OCI-LY7 (cell line): ENCODE measurements at regions not wholly inside any gene's neighbourhood (a gene's known extent, or its start where the extent isn't known, plus 50 kb on each side); places are given as distances from the start of the nearest gene placed in this dataset.

ENCODE experiments used
- BruUV-seq: library from RNA; stranded (reverse); fragments of 400-500 nt; replicated peaks from 2 replicates; lab custom pipeline; 2021; lab: Mats Ljungman, UMichigan
- CTCF ChIA-PET: fragments of 300-600 bp; sonication (Branson Sonifier 250); formaldehyde crosslinking; loops from one replicate; lab custom pipeline; 2022; ENCODE audit warnings: antibody characterized with exemption; ENCODE audit not compliant: unreplicated experiment; lab: Charles Lee
- POLR2A ChIA-PET: fragments of 300-600 bp; sonication (Branson Sonifier 250); formaldehyde crosslinking; loops from one replicate; lab custom pipeline; 2022; ENCODE audit warnings: antibody characterized with exemption; lab: Charles Lee
- DNase-seq: peaks from one replicate; pipeline ENCODE4 v3.0.0-alpha.2; 2015; ENCODE audit warnings: low spot score
- H2AFZ ChIP-seq: fragments of 200-600 bp; sonication (generic), shearing (Covaris generic); 2 replicates; pipeline ENCODE4 v1.6.1; 2014; ENCODE audit warnings: mild to moderate bottlenecking, antibody characterized with exemption, low read length, moderate library complexity
- H3K27ac ChIP-seq: fragments of 200-600 bp; sonication (generic); 2 replicates; pipeline ENCODE4 v1.5.1; 2014; ENCODE audit warnings: mixed run types, low read depth, mild to moderate bottlenecking, moderate library complexity, low read length, inconsistent platforms; ENCODE audit not compliant: poor library complexity, severe bottlenecking
- H3K36me3 ChIP-seq: fragments of 200-600 bp; sonication (generic); 2 replicates; pipeline ENCODE4 v1.6.1; 2014; ENCODE audit warnings: mild to moderate bottlenecking, antibody characterized with exemption, low read length, moderate library complexity, mixed read lengths; ENCODE audit not compliant: insufficient read depth
- H3K4me1 ChIP-seq: fragments of 200-600 bp; sonication (generic); 2 replicates; pipeline ENCODE4 v1.5.1; 2014; ENCODE audit warnings: mild to moderate bottlenecking, low read length; ENCODE audit not compliant: insufficient read depth, poor library complexity, severe bottlenecking
- H3K4me2 ChIP-seq: fragments of 200-600 bp; sonication (generic); 2 replicates; pipeline ENCODE4 v1.6.1; 2014; ENCODE audit warnings: mild to moderate bottlenecking, low read length
- H3K4me3 ChIP-seq: fragments of 200-600 bp; sonication (generic); 2 replicates; pipeline ENCODE4 v1.5.1; 2014; ENCODE audit warnings: mild to moderate bottlenecking, low read depth, low read length; ENCODE audit not compliant: poor library complexity, severe bottlenecking
- H3K79me2 ChIP-seq: fragments of 200-600 bp; sonication (generic); 2 replicates; pipeline ENCODE4 v1.6.1; 2016; ENCODE audit warnings: low read depth, mild to moderate bottlenecking, low read length, moderate library complexity, mixed read lengths; ENCODE audit not compliant: insufficient read depth
- H3K9me2 ChIP-seq: fragments of 200-600 bp; sonication (generic); 2 replicates; pipeline ENCODE4 v1.6.1; 2016; ENCODE audit warnings: mild to moderate bottlenecking, low read length, mixed read lengths; ENCODE audit not compliant: insufficient read depth
- H3K9me3 ChIP-seq: fragments of 200-600 bp; sonication (generic); 2 replicates; pipeline ENCODE4 v1.6.1; 2014; ENCODE audit warnings: mild to moderate bottlenecking, mixed run types, low read length, mixed read lengths
- H4K20me1 ChIP-seq: fragments of 200-600 bp; sonication (generic); 2 replicates; pipeline ENCODE4 v1.6.1; 2014; ENCODE audit warnings: mild to moderate bottlenecking, antibody characterized with exemption, low read length, moderate library complexity, mixed read lengths; ENCODE audit not compliant: insufficient read depth
- CTCF ChIP-seq: fragments of 200-600 bp; sonication (generic); conservative IDR thresholded peaks from 2 replicates; pipeline ENCODE4 v1.5.1; 2014; ENCODE audit warnings: mild to moderate bottlenecking, antibody characterized with exemption, low read length, moderate library complexity, mixed read lengths
- EZH2phosphoT487 ChIP-seq: fragments of 200-600 bp; sonication (generic); IDR thresholded peaks from 2 replicates; pipeline ENCODE4 v1.6.1; 2018; ENCODE audit warnings: low read depth, borderline replicate concordance, mild to moderate bottlenecking, mixed run types, antibody characterized with exemption, low read length, moderate library complexity, mixed read lengths
- intact Hi-C: fragments of 100-400 bp; cut with micrococcal nuclease; formaldehyde crosslinking; loops from one replicate; pipeline ENCODE4 v1.10.0; 2022; ENCODE audit not compliant: unreplicated experiment

DNA sequence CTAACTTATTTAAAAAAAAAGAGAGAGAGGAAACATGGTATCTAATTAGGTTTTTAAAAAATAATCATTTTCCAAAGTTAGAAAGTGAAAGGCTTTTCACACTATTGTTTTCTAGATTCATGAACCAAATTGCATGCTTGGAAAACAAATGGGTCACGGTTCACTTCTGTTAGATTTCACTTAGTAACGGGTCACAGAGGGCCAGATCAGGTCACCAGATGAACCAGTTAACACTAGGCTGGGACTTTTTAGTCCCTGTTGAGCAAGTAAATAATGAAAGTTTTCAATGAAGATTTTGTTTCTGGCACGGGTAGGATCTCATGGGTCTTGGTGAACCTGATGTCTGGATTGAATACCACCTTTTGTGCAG lies 207.2 kb upstream of the RFX3 start:
- H3K9me2 ChIP-seq, result no peaks in the 10 kb centered on the region
- BruUV-seq, result no TSS peak
- no peak for DNase-seq
- no peak for TF ChIP-seq CTCF
- no peak for TF ChIP-seq EZH2phosphoT487
- H3K27ac ChIP-seq, result no peak overlapping the region
- no peak overlapping the region for H3K4me2 ChIP-seq
- H3K79me2 ChIP-seq, result no peaks in the 10 kb centered on the region
- no peak overlapping the region for H2AFZ ChIP-seq
- H3K36me3 ChIP-seq, result no peaks in the 10 kb centered on the region
- intact Hi-C loops, result loop anchor here (5.0 kb wide), 1 partner anchor 464 kb away; no protein-coding TSS in a partner anchor
- CTCF ChIA-PET, result interaction anchor here (1.2 kb wide), 1 partner anchor 42 kb away, joined by 3 read pairs; no protein-coding TSS in a partner anchor
- no peak overlapping the region for H3K4me3 ChIP-seq
- POLR2A ChIA-PET, result interaction anchor here (1.1 kb wide), 1 partner anchor 12 kb away, joined by 4 read pairs; no protein-coding TSS in a partner anchor
- no peaks in the 10 kb centered on the region for H3K9me3 ChIP-seq
- no peaks in the 10 kb centered on the region for H4K20me1 ChIP-seq
- H3K4me1 ChIP-seq, result no peaks in the 10 kb centered on the region

DNA sequence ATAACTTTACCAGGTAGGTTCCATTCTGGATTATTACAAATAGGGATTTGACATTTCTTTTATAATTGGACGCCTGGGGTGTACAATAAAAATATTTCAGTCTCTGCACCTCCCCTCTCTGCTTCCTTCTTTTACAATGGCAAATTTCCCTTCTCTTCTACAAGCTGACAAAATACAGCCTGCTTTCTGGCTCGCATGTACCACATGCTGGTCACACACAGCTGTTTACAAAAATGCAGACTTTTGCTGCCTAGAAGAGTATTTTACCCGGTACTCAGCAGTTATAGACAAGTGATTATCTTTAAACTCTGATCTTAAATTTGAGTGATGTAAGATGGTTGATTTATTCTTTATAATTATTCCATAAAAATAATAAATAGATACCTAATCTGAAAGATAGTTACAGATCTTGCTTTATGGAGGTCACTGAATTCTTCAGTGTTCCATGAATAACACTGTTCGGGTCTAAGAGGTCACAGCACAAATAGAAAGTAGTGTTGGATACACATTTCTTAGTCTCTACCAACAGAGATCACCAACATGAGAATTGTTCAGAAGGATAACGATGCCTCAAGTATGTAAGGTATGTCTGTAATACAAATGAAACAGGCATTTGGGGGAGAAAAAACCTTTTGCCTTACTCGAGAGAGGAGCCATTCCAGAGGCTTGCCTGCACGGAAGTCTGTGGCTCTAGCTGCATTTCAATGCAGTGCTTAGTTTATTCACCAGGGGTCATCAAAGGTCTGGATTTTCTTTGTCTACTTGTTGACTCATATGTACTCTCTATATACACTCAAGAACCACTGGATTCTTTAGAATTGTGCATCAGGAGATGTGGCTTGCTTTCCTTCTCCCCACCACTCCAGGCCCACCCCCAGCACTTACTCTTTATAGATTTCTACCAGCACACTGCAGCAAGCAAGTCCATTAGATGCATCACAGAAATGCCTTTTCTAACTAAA lies 206.6 kb upstream of the RFX3 start:
- ChIA-PET CTCF (no interaction called here), POLR2A (interaction anchor here (0.6 to 1.2 kb wide), 4 partner anchors 11 to 265 kb away, joined by 3 to 4 read pairs (median 3); no protein-coding TSS in a partner anchor)
- Histone ChIP-seq H3K4me1 (no peaks in the 10 kb centered on the region), H3K27ac (no peak overlapping the region), H3K4me2 (peak overlapping the region; percentile 54; the same call in 1 of the 2 replicates), H3K9me2 (no peaks in the 10 kb centered on the region), H3K79me2 (no peaks in the 10 kb centered on the region), H4K20me1 (no peaks in the 10 kb centered on the region), H3K4me3 (no peak overlapping the region), H3K9me3 (no peaks in the 10 kb centered on the region), H2AFZ (peak overlapping the region; percentile 59), H3K36me3 (no peaks in the 10 kb centered on the region)
- DNase-seq, result peak; percentile 62
- BruUV-seq, result no TSS peak
- TF ChIP-seq CTCF, result peak; percentile 78
- TF ChIP-seq EZH2phosphoT487, result no peak
- intact Hi-C loops, result loop anchor here (1.0 to 5.0 kb wide), 3 partner anchors 265 to 465 kb away; no protein-coding TSS in a partner anchor
